Endothelial cell of umbilical vein (primary cell): ENCODE measurements at regions not wholly inside any gene's neighbourhood (a gene's known extent, or its start where the extent isn't known, plus 50 kb on each side); places are given as distances from the start of the nearest gene placed in this dataset.

Source experiments
- BruUV-seq: library from RNA; stranded (reverse); fragments of 400-500 nt; replicated peaks from 2 replicates; lab custom pipeline; 2021; lab: Mats Ljungman, UMichigan
- CTCF ChIA-PET: fragments of 300-600, 350-600 bp; sonication (Branson Sonifier 250); formaldehyde crosslinking; loops from one replicate; lab custom pipeline; 2021; ENCODE audit warnings: antibody characterized with exemption, inconsistent platforms; lab: Charles Lee
- POLR2A ChIA-PET: fragments of 300-600, 350-600 bp; sonication (Branson Sonifier 250); formaldehyde crosslinking; loops from one replicate; lab custom pipeline; 2021; ENCODE audit warnings: antibody characterized with exemption, inconsistent platforms; lab: Charles Lee
- DNase-seq: peaks from one replicate; pipeline ENCODE4 v3.0.0-alpha.2; 2011; ENCODE audit warnings: low read depth, low spot score
- FAIRE-seq: peaks from 2 replicates; lab custom pipeline; 2011; peaks lifted over from hg19 to GRCh38; lab: Jason Lieb, UNC
- H2AFZ ChIP-seq: 2 replicates; pipeline ENCODE4 v1.6.0; 2012; ENCODE audit warnings: low read depth, low read length, control low read depth, inconsistent platforms
- H3K27ac ChIP-seq: 2 replicates; pipeline ENCODE4 v1.5.1; 2011; ENCODE audit warnings: low read depth, mild to moderate bottlenecking, control low read depth, low read length, moderate library complexity; ENCODE audit not compliant: insufficient read depth
- H3K27me3 ChIP-seq, 2 experiments: 2 replicates each; pipeline versions ENCODE4 v1.6.0 to v1.6.1; 2011; ENCODE audit warnings: low read length in 2 of 2, mixed read lengths in 1 of 2; ENCODE audit not compliant: control insufficient read depth in 2 of 2, insufficient read depth in 2 of 2
- H3K36me3 ChIP-seq, 2 experiments: 2 replicates in 1 of 2; 3 replicates in 1 of 2; pipeline ENCODE4 v1.5.1; 2011; ENCODE audit warnings: low read length in 2 of 2, mild to moderate bottlenecking in 1 of 2, moderate library complexity in 1 of 2; ENCODE audit not compliant: control insufficient read depth in 2 of 2, insufficient read depth in 2 of 2; ENCODE audit errors: extremely low read depth in 1 of 2
- H3K4me1 ChIP-seq: 3 replicates; pipeline ENCODE4 v1.5.1; 2011; ENCODE audit warnings: mild to moderate bottlenecking, low read length; ENCODE audit not compliant: control insufficient read depth, insufficient read depth; ENCODE audit errors: extremely low read depth
- H3K4me2 ChIP-seq: 2 replicates; pipeline ENCODE4 v1.6.1; 2011; ENCODE audit warnings: low read length, control low read depth, mixed read lengths; ENCODE audit not compliant: insufficient read depth
- H3K4me3 ChIP-seq, 3 experiments: fragments of 200-600 bp in 1 of 3; sonication (generic), shearing (Covaris generic) in 1 of 3; replicated peaks in 1 of 3; 2 replicates each; pipeline ENCODE4 v1.5.1; 2011 to 2016; ENCODE audit warnings: control low read depth in 3 of 3, low read length in 3 of 3, mild to moderate bottlenecking in 2 of 3, inconsistent platforms in 1 of 3, low read depth in 1 of 3, moderate library complexity in 1 of 3; ENCODE audit not compliant: insufficient read depth in 1 of 3
- H3K79me2 ChIP-seq: 2 replicates; pipeline ENCODE4 v1.6.0; 2012; ENCODE audit warnings: low read length, inconsistent platforms; ENCODE audit not compliant: control insufficient read depth, insufficient read depth
- H3K9ac ChIP-seq: replicated peaks from 2 replicates; pipeline ENCODE3; 2011; ENCODE audit warnings: low read length, control low read depth; ENCODE audit not compliant: insufficient read depth; ENCODE audit errors: extremely low read depth
- H3K9me1 ChIP-seq: replicated peaks from 3 replicates; pipeline ENCODE4 v1.6.0; 2011; ENCODE audit warnings: mild to moderate bottlenecking, low read length; ENCODE audit not compliant: control insufficient read depth, insufficient read depth; ENCODE audit errors: extremely low read depth
- H3K9me3 ChIP-seq: replicated peaks from 2 replicates; pipeline ENCODE4 v1.5.1; 2012; ENCODE audit warnings: low read length, inconsistent platforms; ENCODE audit not compliant: control insufficient read depth, insufficient read depth
- H4K20me1 ChIP-seq: replicated peaks from 2 replicates; pipeline ENCODE3; 2011; ENCODE audit warnings: mild to moderate bottlenecking, low read length; ENCODE audit not compliant: control insufficient read depth, insufficient read depth; ENCODE audit errors: extremely low read depth
- CTCF ChIP-seq, 2 donors: IDR thresholded peaks; 1 replicate in 1 of 2; 2 replicates in 1 of 2; pipeline ENCODE4 v1.5.1; 2011; ENCODE audit warnings: low read length in 2 of 2, mild to moderate bottlenecking in 2 of 2, moderate library complexity in 2 of 2, control low read depth in 1 of 2, inconsistent platforms in 1 of 2, low read depth in 1 of 2; ENCODE audit not compliant: insufficient read depth in 1 of 2; ENCODE audit errors: extremely low read depth in 1 of 2
- EZH2 ChIP-seq: IDR thresholded peaks from 2 replicates; pipeline ENCODE4 v1.6.1; 2012; ENCODE audit warnings: borderline replicate concordance, low read depth, mild to moderate bottlenecking, moderate library complexity, low read length, inconsistent platforms; ENCODE audit not compliant: severe bottlenecking
- FOS ChIP-seq: IDR thresholded peaks from 2 replicates; pipeline ENCODE4 v1.6.1; 2011; ENCODE audit warnings: mild to moderate bottlenecking, low read length, moderate library complexity, borderline replicate concordance; ENCODE audit not compliant: insufficient read depth
- GATA2 ChIP-seq: IDR thresholded peaks from 2 replicates; pipeline ENCODE4 v1.7.0; 2011; ENCODE audit warnings: low read depth, mild to moderate bottlenecking, moderate library complexity, mixed read lengths, low read length; ENCODE audit not compliant: insufficient read length, insufficient read depth
- JUN ChIP-seq: IDR thresholded peaks from 2 replicates; pipeline ENCODE4 v1.6.1; 2011; ENCODE audit warnings: borderline replicate concordance, low read depth; ENCODE audit not compliant: insufficient read length, insufficient read depth
- MAX ChIP-seq: IDR thresholded peaks from 2 replicates; pipeline ENCODE4 v1.6.1; 2011; ENCODE audit not compliant: insufficient read depth, insufficient read length
- MYC ChIP-seq: IDR thresholded peaks from one replicate; pipeline ENCODE4 v1.6.1; 2011; ENCODE audit warnings: mild to moderate bottlenecking, low read depth, low read length
- POLR2A ChIP-seq: IDR thresholded peaks from 2 replicates; pipeline ENCODE4 v1.6.1; 2012; ENCODE audit warnings: low read depth, mild to moderate bottlenecking, control low read depth, low read length
- POLR2AphosphoS5 ChIP-seq: IDR thresholded peaks from 2 replicates; pipeline ENCODE4 v1.6.1; 2012; ENCODE audit warnings: low read depth, mild to moderate bottlenecking, control low read depth, low read length, moderate library complexity; ENCODE audit not compliant: insufficient read depth
- dilution Hi-C: fragments of 300-500 bp; cut with MboI; formaldehyde crosslinking; loops from one replicate; pipeline ENCODE4 v1.15.0; 2019; ENCODE audit warnings: low sequenced_read_pairs; ENCODE audit not compliant: extremely low pct_ligation_motif_present
- intact Hi-C: fragments of 100-400 bp; cut with micrococcal nuclease; formaldehyde crosslinking; loops from one replicate; pipeline ENCODE4 v1.10.0; 2022

GRCh38 chr3:130821806-130822205 lies 72.1 kb upstream of the ATP2C1 start:
- Histone ChIP-seq H2AFZ (no peak overlapping the region), H3K4me1 (no peaks in the 10 kb centered on the region), H3K79me2 (no peaks in the 10 kb centered on the region), H3K9ac (no peak overlapping the region), H3K27me3 (no peaks in the 10 kb centered on the region), H3K9me3 (no peaks in the 10 kb centered on the region), H4K20me1 (no peaks in the 10 kb centered on the region), H3K27ac (no peak overlapping the region), H3K36me3 (no peaks in the 10 kb centered on the region), H3K4me3 (no peak overlapping the region), H3K9me1 (no peaks in the 10 kb centered on the region), H3K4me2 (no peak overlapping the region)
- FAIRE-seq: no peak
- dilution Hi-C loops (no loop called here), intact Hi-C loops (no loop called here)
- BruUV-seq: no TSS peak
- CTCF ChIA-PET: no interaction called here
- DNase-seq: no peak
- POLR2A ChIA-PET: no interaction called here
- TF ChIP-seq EZH2: no peak
- no peak for TF ChIP-seq POLR2A
- TF ChIP-seq MAX: no peak
- TF ChIP-seq FOS: no peak
- TF ChIP-seq CTCF (IDR thresholded peaks at IDR 0.05; ENCODE audit: extremely low read depth in 1 of 2, insufficient read depth in 1 of 2, low read depth in 1 of 2, low read length in 2 of 2): no peak
- no peak for TF ChIP-seq JUN
- TF ChIP-seq POLR2AphosphoS5: no peak
- no peak for TF ChIP-seq MYC
- TF ChIP-seq GATA2: no peak
